ENCODE measurements at regions not wholly inside any gene's neighbourhood (a gene's known extent, or its start where the extent isn't known, plus 50 kb on each side); places are given as distances from the start of the nearest gene placed in this dataset.

GRCh38 chr14:97411938-97412612 lies 614.9 kb downstream of the VRK1 start:
- no peak for DNase-seq

- DNase-seq: no peak
These were observed 615.9 kb downstream of the VRK1 start for GRCh38 chr14:97413022-97413539.

GRCh38 chr14:97413966-97414717 lies 617.0 kb downstream of the VRK1 start:
- DNase-seq: no peak

GRCh38 chr14:97414718-97415098 lies 617.5 kb downstream of the VRK1 start:
- DNase-seq: no peak

GRCh38 chr14:97415907-97416306 lies 618.7 kb downstream of the VRK1 start:
- DNase-seq: no peak

- DNase-seq: no peak
These were observed 619.4 kb downstream of the VRK1 start for GRCh38 chr14:97416550-97416949.

- DNase-seq: no peak
These were observed 620.1 kb downstream of the VRK1 start for GRCh38 chr14:97417331-97417730.

- DNase-seq: no peak
These were observed 623.0 kb downstream of the VRK1 start for GRCh38 chr14:97420211-97420610.

GRCh38 chr14:97426776-97427175 lies 629.6 kb downstream of the VRK1 start:
- DNase-seq: no peak

- no peak for DNase-seq
These were observed 631.7 kb downstream of the VRK1 start for GRCh38 chr14:97428808-97429440.

GRCh38 chr14:97432586-97432985 lies 635.4 kb downstream of the VRK1 start:
- DNase-seq: no peak

GRCh38 chr14:97441740-97442362 lies 644.7 kb downstream of the VRK1 start:
- no peak for DNase-seq

- no peak for DNase-seq
These were observed 645.2 kb downstream of the VRK1 start for GRCh38 chr14:97442363-97442762.

- no peak for DNase-seq
These were observed 646.2 kb downstream of the VRK1 start for GRCh38 chr14:97443412-97443811.

GRCh38 chr14:97444248-97444647 lies 647.1 kb downstream of the VRK1 start:
- DNase-seq: no peak

GRCh38 chr14:97445367-97445766 lies 648.2 kb downstream of the VRK1 start:
- no peak for DNase-seq

- no peak for DNase-seq
These were observed 648.9 kb downstream of the VRK1 start for GRCh38 chr14:97446087-97446486.

GRCh38 chr14:97452314-97452713 lies 655.1 kb downstream of the VRK1 start:
- DNase-seq: no peak

- no peak for DNase-seq
These were observed 656.8 kb downstream of the VRK1 start for GRCh38 chr14:97453991-97454390.

- no peak for DNase-seq
These were observed 659.3 kb downstream of the VRK1 start for GRCh38 chr14:97456462-97456861.

GRCh38 chr14:97456958-97457357 lies 659.8 kb downstream of the VRK1 start:
- no peak for DNase-seq

GRCh38 chr14:97457575-97458085 lies 660.4 kb downstream of the VRK1 start:
- no peak for DNase-seq

- no peak for DNase-seq
These were observed 661.1 kb downstream of the VRK1 start for GRCh38 chr14:97458255-97458654.

Data from Kasumi-1 (cell line).